Stimulated activated naive CD8-positive, alpha-beta T cell treated with anti-CD3 and anti-CD28 coated beads, Interleukin-15, Interleukin-2, amounts not matched to agents 100 U/mL and 50 U/mL, for 24 hours (primary cell): ENCODE measurements at regions not wholly inside any gene's neighbourhood (a gene's known extent, or its start where the extent isn't known, plus 50 kb on each side); places are given as distances from the start of the nearest gene placed in this dataset.
"Not testable (repeated sequence)": the region's sequence is repeated elsewhere in the genome, so short reads cannot be mapped to it uniquely, and the experiment has no call there.

ENCODE experiments used
- ATAC-seq: fragments of 150-1000 bp; cut with Tn5 transposase; one replicate; pipeline ENCODE4 v1.10.0; 2021
- DNase-seq: peaks from one replicate; pipeline ENCODE4 v3.0.0; 2021

DNA sequence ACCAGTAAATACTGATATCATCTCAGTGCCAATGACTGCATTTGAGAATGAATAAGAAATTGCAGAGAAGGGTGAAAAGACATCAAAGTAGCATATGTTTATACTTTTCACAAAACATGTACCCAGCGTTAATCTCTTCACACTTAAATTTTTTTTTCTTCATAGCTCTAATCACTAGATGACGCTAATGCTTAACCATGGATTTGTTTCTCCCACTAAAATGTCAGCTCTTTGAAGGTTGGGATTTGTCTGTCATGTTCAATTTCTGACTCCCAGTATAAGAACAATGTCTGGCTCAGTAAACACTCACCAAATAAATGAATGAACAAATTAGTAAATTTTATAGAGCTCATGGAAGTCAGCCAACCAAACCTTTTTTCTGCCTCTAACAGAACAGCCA is 78.3 kb upstream of the LMCD1 start:
- DNase-seq (no peak), ATAC-seq (no peak)

GRCh38 chr3:8424281-8424680 is 77.3 kb upstream of the LMCD1 start:
- DNase-seq, result no peak
- ATAC-seq, result no peak

DNA sequence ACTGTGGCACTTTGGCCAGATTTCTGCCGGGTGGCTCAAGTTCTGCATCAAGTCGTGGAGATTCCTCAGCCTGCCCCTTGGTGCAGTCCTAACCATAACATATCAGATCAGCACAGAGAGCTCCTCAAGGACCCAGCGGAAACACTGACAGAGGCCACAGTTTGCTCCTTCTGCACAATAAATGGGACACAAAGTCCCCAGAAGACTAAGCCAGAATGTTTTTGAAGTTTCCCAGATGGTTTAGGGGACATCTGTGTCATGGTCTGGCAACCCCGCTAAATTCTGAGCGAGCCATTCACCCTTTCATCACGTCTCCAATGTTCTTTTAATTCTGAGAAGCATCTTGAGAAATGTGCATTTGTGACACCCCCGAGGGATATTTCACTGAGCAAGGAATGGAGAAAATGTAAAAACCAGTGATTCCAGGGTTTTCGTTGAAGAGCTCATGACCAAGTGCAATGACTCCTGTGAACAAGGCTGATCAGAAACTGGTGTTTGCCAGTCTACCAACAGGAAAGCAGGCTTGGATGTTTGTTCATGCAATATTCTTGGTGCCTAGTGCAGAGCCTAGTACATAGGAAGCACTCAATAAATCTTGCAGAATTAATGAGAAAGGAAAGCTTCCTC is 64.8 kb upstream of the LMCD1 start:
- no peak for ATAC-seq

DNA sequence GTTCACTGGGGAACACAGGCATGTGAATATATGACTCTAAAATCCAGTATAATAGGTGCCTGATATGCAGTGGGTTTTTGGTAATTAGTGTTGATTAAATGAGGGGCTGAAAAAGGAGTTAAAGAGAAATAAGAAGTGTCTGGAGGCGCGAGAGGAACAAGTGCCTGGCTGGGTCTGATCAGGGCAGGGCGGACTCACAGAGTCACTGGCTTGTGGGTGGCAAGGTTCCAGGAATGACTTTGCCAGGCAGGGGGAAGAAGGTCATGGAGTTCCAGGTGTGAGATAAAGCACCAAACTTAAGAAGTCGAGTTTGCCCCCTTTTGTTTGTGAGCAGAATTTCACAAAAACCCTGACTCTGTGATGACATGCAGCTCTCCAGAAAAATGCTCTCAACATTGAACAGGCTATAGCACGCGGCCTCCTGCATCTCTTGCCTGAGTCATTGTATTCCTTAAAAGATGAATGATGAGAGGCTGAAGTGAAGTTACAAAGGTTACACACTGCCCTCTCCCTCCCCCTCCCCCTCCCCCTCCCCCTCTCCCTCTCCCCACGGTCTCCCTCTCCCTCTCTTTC is 63.0 kb upstream of the LMCD1 start:
- ATAC-seq (no peak), DNase-seq (no peak)

More for the DNA sequence above, 64.8 kb upstream of the LMCD1 start:
- DNase-seq, result no peak

DNA sequence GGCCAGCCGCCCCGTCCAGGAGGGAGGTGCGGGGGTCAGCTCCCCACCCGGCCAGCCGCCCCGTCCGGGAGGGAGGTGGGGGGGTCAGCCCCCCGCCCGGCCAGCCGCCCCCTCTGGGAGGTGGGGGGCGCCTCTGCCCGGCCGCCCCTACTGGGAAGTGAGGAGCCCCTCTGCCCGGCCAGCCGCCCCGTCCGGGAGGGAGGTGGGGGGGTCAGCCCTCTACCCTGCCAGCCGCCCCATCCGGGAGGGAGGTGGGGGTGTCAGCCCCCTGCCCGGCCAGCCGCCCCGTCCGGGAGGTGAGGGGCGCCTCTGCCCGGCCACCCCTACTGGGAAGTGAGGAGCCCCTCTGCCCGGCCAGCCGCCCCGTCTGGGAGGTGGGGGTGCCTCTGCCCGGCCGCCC is 61.5 kb upstream of the LMCD1 start:
- not testable (repeated sequence) for ATAC-seq, DNase-seq

- ATAC-seq, result no peak
- DNase-seq, result no peak
These were observed 59.6 kb upstream of the LMCD1 start for GRCh38 chr3:8441969-8442559.

DNA sequence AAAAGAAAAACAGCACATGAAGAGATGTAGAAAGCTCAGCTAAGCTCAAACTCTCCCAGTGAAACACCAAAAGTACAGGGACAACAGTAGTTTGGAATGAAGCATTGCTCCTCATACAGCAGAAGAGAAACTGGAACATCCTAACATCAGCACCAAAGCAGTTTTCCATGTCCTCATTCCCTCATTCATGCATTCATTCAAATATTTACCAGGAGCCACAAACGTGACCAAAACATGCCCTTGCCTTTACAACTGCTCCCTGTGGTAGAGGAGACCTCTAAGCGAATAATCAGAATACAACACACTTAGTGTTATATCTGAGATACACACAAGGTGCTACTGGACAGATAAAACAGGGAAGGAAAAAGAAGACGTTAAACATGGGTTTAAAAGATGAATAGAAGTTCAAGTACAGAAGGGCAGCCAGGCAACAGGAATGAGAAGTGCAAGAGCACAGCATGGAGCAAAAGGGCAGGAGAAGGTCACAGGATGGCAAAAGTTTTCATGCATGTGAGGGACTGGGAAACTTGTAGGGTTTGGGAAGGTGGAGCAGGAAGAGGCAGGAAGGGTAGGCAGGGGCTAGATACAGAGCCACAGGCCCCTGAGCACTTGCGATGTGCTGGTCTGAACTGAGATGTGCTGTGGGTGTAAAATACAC is 58.5 kb upstream of the LMCD1 start:
- no peak for ATAC-seq
- DNase-seq, result no peak

- ATAC-seq (peak; percentile 40), DNase-seq (no peak)
These were observed 57.5 kb upstream of the LMCD1 start for GRCh38 chr3:8443829-8444791.

DNA sequence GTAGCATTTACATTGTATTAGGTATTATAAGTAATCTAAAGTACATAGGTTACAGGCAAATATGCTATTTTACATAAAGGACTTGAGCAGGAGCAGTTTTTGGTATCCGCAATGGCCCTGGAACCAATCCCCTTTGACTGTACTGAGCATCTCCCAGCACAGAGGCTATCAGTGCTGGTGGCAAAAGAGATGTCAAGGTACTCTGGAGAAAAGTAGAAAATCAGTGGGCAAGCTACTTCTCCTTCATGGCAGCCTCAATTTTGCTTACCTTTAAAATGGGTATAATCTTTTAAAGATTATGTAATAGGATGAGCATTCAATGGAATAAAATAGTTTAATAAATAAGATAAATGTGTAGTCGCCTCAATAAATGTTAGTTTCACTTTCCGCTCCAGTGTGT is 56.7 kb upstream of the LMCD1 start:
- DNase-seq (no peak), ATAC-seq (no peak)

DNA sequence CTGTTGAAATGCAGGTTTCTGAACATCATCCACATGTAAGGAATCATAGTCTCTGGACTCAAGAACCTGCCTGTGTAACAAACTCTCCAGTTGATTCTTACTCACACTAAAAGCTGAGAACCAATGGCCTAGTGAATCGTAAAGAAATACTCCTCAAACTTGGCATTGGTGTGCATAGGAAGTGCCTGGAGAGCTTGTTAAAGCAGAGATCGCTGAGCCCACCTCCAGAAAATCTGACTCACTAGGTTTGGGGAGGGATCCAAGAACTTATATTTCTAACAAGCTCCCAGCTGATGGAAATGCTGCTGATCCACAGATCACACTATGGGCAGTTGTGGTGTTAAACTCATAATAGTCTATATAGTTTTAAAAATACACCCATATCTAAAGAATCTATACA is 55.8 kb upstream of the LMCD1 start:
- no peak for ATAC-seq
- no peak for DNase-seq

DNA sequence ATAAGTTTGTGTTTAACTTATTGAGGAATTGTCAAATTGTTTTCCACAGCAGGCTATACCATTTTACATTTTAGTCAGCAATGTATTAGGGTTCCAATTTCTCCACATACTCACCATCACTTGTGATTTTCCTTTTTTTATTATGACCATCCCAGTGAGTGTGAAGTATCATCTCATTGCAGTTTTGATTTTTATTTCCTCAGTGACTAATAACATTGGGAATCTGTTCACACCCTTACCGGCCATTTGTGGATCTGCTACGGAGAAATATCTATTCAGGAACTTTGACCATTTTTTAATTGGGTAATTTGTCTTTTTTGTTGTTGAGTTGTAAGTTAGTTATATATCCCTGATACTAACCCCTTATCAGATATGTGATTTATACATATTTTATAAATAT is 54.8 kb upstream of the LMCD1 start:
- ATAC-seq, result no peak
- DNase-seq, result no peak

DNA sequence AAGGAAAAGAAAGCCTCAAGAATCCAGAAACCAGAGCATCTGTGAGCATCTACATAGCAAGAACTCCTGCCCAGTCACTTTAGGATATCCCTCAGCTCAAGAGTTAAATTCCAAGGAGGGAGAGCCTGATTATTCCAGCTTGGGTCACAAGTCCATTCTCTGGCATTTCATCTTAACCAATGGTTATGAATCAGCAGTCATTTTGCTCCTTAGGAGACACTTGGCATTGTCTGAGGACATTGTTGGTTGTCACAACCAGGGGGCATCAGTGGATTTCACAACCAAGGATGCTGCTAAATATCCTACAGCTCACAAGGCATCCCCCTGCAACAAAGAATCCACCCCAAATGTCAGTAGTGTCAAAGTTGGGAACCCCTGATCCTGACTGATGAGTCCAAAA is 51.0 kb upstream of the LMCD1 start:
- ATAC-seq (no peak), DNase-seq (no peak)

- ATAC-seq, result no peak
- DNase-seq, result no peak
These were observed 49.9 kb upstream of the LMCD1 start for GRCh38 chr3:8451696-8452095.
